ENCODE measurements at regions not wholly inside any gene's neighbourhood (a gene's known extent, or its start where the extent isn't known, plus 50 kb on each side); places are given as distances from the start of the nearest gene placed in this dataset.

DNA sequence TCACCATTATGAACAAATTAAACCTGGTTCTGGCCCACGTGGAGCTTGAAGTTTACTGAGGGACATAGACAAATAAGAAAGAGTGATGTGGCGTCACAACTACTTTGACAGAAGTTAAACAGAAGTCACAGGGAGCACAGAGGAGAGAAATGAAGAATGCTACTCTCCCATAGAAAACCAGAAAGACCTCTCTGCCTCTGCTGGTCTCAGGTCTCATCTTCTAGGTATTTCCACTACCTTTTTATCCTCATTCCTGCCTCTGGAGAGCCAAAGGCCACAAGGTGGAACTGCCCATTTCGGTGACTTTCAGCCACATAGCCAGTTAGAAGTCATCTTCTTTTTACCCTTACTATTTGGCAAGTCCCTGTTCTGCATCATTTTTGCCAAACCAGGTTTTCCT, 170.5 kb downstream of the CAND1 start:
- Histone ChIP-seq H3K36me3 (ENCODE audit: control insufficient read depth, insufficient read depth, low read length) (no peaks in the 10 kb centered on the region), H3K4me3 (ENCODE audit: insufficient read depth, low read depth, low read length) (no peak overlapping the region), H3K27me3 (ENCODE audit: control insufficient read depth, insufficient read depth, low read length, poor library complexity, severe bottlenecking) (no peaks in the 10 kb centered on the region), H3K4me1 (ENCODE audit: control insufficient read depth, insufficient read depth, low read length) (no peaks in the 10 kb centered on the region), H3K27ac (ENCODE audit: insufficient read depth, low read depth, low read length, poor library complexity, severe bottlenecking) (no peak overlapping the region), H3K9me3 (ENCODE audit: control insufficient read depth, low read length) (no peaks in the 10 kb centered on the region)
- WGBS, 2 experiments, result 92 to 95% methylated on average over 3 of the region's 3 CpGs

GRCh38 chr12:67441736-67442346, 172.7 kb downstream of the CAND1 start:
- Histone ChIP-seq H3K4me1 (ENCODE audit: control insufficient read depth, insufficient read depth, low read length) (no peaks in the 10 kb centered on the region), H3K36me3 (ENCODE audit: control insufficient read depth, insufficient read depth, low read length) (no peaks in the 10 kb centered on the region), H3K27me3 (ENCODE audit: control insufficient read depth, insufficient read depth, low read length, poor library complexity, severe bottlenecking) (no peaks in the 10 kb centered on the region), H3K27ac (ENCODE audit: insufficient read depth, low read depth, low read length, poor library complexity, severe bottlenecking) (no peak overlapping the region), H3K4me3 (ENCODE audit: insufficient read depth, low read depth, low read length) (no peak overlapping the region), H3K9me3 (ENCODE audit: control insufficient read depth, low read length) (no peaks in the 10 kb centered on the region)
- 19 to 27% methylated on average over 12 of the region's 12 CpGs for WGBS, 2 experiments

DNA sequence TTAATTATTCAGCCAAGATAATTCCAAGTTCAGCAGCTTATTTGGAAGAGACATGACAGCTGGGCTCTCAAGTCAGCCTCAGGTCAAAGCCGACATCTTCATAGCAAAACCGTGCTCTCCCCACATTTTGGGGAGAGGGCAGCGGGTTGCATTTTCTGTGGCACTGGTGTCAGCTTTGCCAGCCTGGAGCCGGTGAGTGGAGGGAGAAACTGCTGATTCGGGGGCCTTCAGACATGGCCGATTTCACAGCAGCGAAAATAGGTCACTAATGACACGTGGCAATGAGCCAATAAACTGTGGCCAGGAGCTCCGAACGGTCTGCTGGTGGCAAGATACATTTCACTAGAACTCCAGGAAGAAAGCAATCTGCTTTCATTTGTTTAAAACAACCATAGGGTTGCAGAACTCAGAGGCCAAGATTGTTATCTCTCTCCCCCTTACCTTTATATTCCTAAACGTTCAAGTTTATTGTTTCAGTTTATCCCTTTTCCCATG, 173.2 kb downstream of the CAND1 start:
- WGBS, 2 experiments, result 88 to 89% methylated on average over 11 of the region's 11 CpGs
- Histone ChIP-seq H3K27me3 (ENCODE audit: control insufficient read depth, insufficient read depth, low read length, poor library complexity, severe bottlenecking) (no peaks in the 10 kb centered on the region), H3K27ac (ENCODE audit: insufficient read depth, low read depth, low read length, poor library complexity, severe bottlenecking) (no peak overlapping the region)

GRCh38 chr12:67442896-67443295, 173.7 kb downstream of the CAND1 start:
- Histone ChIP-seq H3K9me3 (ENCODE audit: control insufficient read depth, low read length) (no peaks in the 10 kb centered on the region), H3K27ac (ENCODE audit: insufficient read depth, low read depth, low read length, poor library complexity, severe bottlenecking) (no peak overlapping the region), H3K27me3 (ENCODE audit: control insufficient read depth, insufficient read depth, low read length, poor library complexity, severe bottlenecking) (no peaks in the 10 kb centered on the region), H3K36me3 (ENCODE audit: control insufficient read depth, insufficient read depth, low read length) (no peaks in the 10 kb centered on the region), H3K4me1 (ENCODE audit: control insufficient read depth, insufficient read depth, low read length) (no peaks in the 10 kb centered on the region), H3K4me3 (ENCODE audit: insufficient read depth, low read depth, low read length) (no peak overlapping the region)
- 85 to 86% methylated on average over 8 of the region's 8 CpGs for WGBS, 2 experiments

More for the DNA sequence above, 173.2 kb downstream of the CAND1 start:
- H3K9me3 ChIP-seq (ENCODE audit: control insufficient read depth, low read length), result no peaks in the 10 kb centered on the region
- H3K4me1 ChIP-seq (ENCODE audit: control insufficient read depth, insufficient read depth, low read length), result no peaks in the 10 kb centered on the region
- no peaks in the 10 kb centered on the region for H3K36me3 ChIP-seq (ENCODE audit: control insufficient read depth, insufficient read depth, low read length)
- no peak overlapping the region for H3K4me3 ChIP-seq (ENCODE audit: insufficient read depth, low read depth, low read length)

DNA sequence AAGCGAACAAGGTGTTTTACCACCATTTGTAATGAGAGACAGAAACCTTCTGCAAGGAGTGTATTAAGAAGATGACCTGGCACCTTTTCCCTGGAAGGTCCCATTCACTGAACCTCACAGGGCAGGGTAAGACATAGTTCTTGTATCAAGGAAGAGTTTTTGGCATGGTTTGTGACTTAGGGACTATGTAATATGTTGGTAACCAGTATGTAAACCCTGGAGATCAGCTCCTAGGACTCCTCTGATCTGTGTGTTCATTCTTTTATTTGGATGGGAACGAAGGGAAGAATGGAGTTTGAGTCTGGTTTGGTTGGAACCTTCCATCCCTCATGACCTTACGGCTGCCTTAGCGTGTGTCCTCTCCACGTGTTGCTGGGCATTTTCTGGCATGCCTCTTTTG, 175.4 kb downstream of the CAND1 start:
- WGBS, 2 experiments, result 96 to 97% methylated on average over 5 of the region's 5 CpGs
- Histone ChIP-seq H3K4me3 (ENCODE audit: insufficient read depth, low read depth, low read length) (no peak overlapping the region), H3K36me3 (ENCODE audit: control insufficient read depth, insufficient read depth, low read length) (no peaks in the 10 kb centered on the region), H3K27me3 (ENCODE audit: control insufficient read depth, insufficient read depth, low read length, poor library complexity, severe bottlenecking) (no peaks in the 10 kb centered on the region), H3K9me3 (ENCODE audit: control insufficient read depth, low read length) (no peaks in the 10 kb centered on the region), H3K27ac (ENCODE audit: insufficient read depth, low read depth, low read length, poor library complexity, severe bottlenecking) (no peak overlapping the region), H3K4me1 (ENCODE audit: control insufficient read depth, insufficient read depth, low read length) (no peaks in the 10 kb centered on the region)

GRCh38 chr12:67446716-67447115, 177.6 kb downstream of the CAND1 start:
- Histone ChIP-seq H3K27me3 (ENCODE audit: control insufficient read depth, insufficient read depth, low read length, poor library complexity, severe bottlenecking) (no peaks in the 10 kb centered on the region), H3K9me3 (ENCODE audit: control insufficient read depth, low read length) (no peaks in the 10 kb centered on the region), H3K4me3 (ENCODE audit: insufficient read depth, low read depth, low read length) (no peak overlapping the region), H3K4me1 (ENCODE audit: control insufficient read depth, insufficient read depth, low read length) (no peaks in the 10 kb centered on the region), H3K36me3 (ENCODE audit: control insufficient read depth, insufficient read depth, low read length) (no peaks in the 10 kb centered on the region), H3K27ac (ENCODE audit: insufficient read depth, low read depth, low read length, poor library complexity, severe bottlenecking) (no peak overlapping the region)
- 81 to 84% methylated on average over 5 of the region's 5 CpGs for WGBS, 2 experiments

GRCh38 chr12:67447180-67447579, 178.0 kb downstream of the CAND1 start:
- no peaks in the 10 kb centered on the region for H3K4me1 ChIP-seq (ENCODE audit: control insufficient read depth, insufficient read depth, low read length)
- H3K4me3 ChIP-seq (ENCODE audit: insufficient read depth, low read depth, low read length), result no peak overlapping the region
- no peaks in the 10 kb centered on the region for H3K27me3 ChIP-seq (ENCODE audit: control insufficient read depth, insufficient read depth, low read length, poor library complexity, severe bottlenecking)
- no peaks in the 10 kb centered on the region for H3K9me3 ChIP-seq (ENCODE audit: control insufficient read depth, low read length)
- H3K27ac ChIP-seq (ENCODE audit: insufficient read depth, low read depth, low read length, poor library complexity, severe bottlenecking), result no peak overlapping the region
- no peaks in the 10 kb centered on the region for H3K36me3 ChIP-seq (ENCODE audit: control insufficient read depth, insufficient read depth, low read length)

DNA sequence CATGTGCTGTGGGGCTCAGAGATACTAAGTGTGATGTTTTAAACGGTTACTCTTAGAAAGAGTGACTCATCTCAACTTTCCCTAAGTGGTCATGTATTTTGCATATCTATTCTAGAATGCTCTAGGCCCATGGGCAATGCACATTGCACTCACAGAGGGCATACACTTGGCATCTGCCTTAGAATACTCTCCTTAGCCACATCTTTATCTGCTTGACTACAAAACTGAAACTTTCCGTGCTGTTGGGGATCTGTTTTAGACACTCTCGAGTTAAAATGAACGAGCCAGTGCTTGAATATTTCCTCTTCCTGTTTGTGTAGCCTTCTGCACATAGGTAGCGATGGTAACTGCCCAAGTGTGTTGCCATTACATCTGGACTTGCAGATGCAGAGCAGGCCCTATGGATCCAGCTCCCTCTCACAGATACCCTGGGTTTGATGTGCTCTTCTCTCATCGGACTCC, 180.5 kb downstream of the CAND1 start:
- no peaks in the 10 kb centered on the region for H3K36me3 ChIP-seq (ENCODE audit: control insufficient read depth, insufficient read depth, low read length)
- H3K27ac ChIP-seq (ENCODE audit: insufficient read depth, low read depth, low read length, poor library complexity, severe bottlenecking), result no peak overlapping the region
- H3K4me1 ChIP-seq (ENCODE audit: control insufficient read depth, insufficient read depth, low read length), result no peaks in the 10 kb centered on the region
- H3K27me3 ChIP-seq (ENCODE audit: control insufficient read depth, insufficient read depth, low read length, poor library complexity, severe bottlenecking), result no peaks in the 10 kb centered on the region
- H3K4me3 ChIP-seq (ENCODE audit: insufficient read depth, low read depth, low read length), result no peak overlapping the region
- WGBS, 2 experiments, result 94 to 95% methylated on average over 6 of the region's 6 CpGs
- H3K9me3 ChIP-seq (ENCODE audit: control insufficient read depth, low read length), result no peaks in the 10 kb centered on the region

- no peaks in the 10 kb centered on the region for H3K27me3 ChIP-seq (ENCODE audit: control insufficient read depth, insufficient read depth, low read length, poor library complexity, severe bottlenecking)
- no peaks in the 10 kb centered on the region for H3K9me3 ChIP-seq (ENCODE audit: control insufficient read depth, low read length)
- WGBS, 2 experiments, result 86 to 95% methylated on average over 4 of the region's 4 CpGs
- H3K27ac ChIP-seq (ENCODE audit: insufficient read depth, low read depth, low read length, poor library complexity, severe bottlenecking), result no peak overlapping the region
- H3K36me3 ChIP-seq (ENCODE audit: control insufficient read depth, insufficient read depth, low read length), result no peaks in the 10 kb centered on the region
- H3K4me1 ChIP-seq (ENCODE audit: control insufficient read depth, insufficient read depth, low read length), result no peaks in the 10 kb centered on the region
- no peak overlapping the region for H3K4me3 ChIP-seq (ENCODE audit: insufficient read depth, low read depth, low read length)
These were observed 181.3 kb downstream of the CAND1 start for GRCh38 chr12:67450441-67450840.

GRCh38 chr12:67451206-67451605, 182.0 kb downstream of the CAND1 start:
- H3K4me3 ChIP-seq (ENCODE audit: insufficient read depth, low read depth, low read length), result no peak overlapping the region
- no peaks in the 10 kb centered on the region for H3K36me3 ChIP-seq (ENCODE audit: control insufficient read depth, insufficient read depth, low read length)
- H3K4me1 ChIP-seq (ENCODE audit: control insufficient read depth, insufficient read depth, low read length), result no peaks in the 10 kb centered on the region
- no peak overlapping the region for H3K27ac ChIP-seq (ENCODE audit: insufficient read depth, low read depth, low read length, poor library complexity, severe bottlenecking)
- WGBS, 2 experiments, result 85 to 86% methylated on average over 4 of the region's 4 CpGs
- H3K27me3 ChIP-seq (ENCODE audit: control insufficient read depth, insufficient read depth, low read length, poor library complexity, severe bottlenecking), result no peaks in the 10 kb centered on the region
- H3K9me3 ChIP-seq (ENCODE audit: control insufficient read depth, low read length), result no peaks in the 10 kb centered on the region
